IMR-90 (cell line): ENCODE measurements at regions not wholly inside any gene's neighbourhood (a gene's known extent, or its start where the extent isn't known, plus 50 kb on each side); places are given as distances from the start of the nearest gene placed in this dataset.

Source experiments
- ATAC-seq: fragments of 200-7000 bp; cut with Tn5 transposase; 2 replicates; pipeline ENCODE4 v1.9.1; 2020; ENCODE audit warnings: low read depth, mild to moderate bottlenecking, moderate library complexity
- BruUV-seq: library from RNA; stranded (reverse); fragments of 400-500 nt; replicated peaks from 2 replicates; lab custom pipeline; 2021; lab: Mats Ljungman, UMichigan
- CTCF ChIA-PET: fragments of 300-600 bp; formaldehyde crosslinking; extraction: SDS; loops from one replicate; lab custom pipeline; 2021; ENCODE audit warnings: antibody characterized with exemption; lab: Yijun Ruan, JAX
- POLR2A ChIA-PET: fragments of 300-600 bp; sonication (Branson Sonifier 250); formaldehyde crosslinking; loops from one replicate; lab custom pipeline; 2022; ENCODE audit warnings: antibody characterized with exemption; ENCODE audit not compliant: unreplicated experiment; lab: Charles Lee
- DNase-seq: peaks from one replicate; pipeline ENCODE4 v3.0.0; 2013
- H2AFZ ChIP-seq: replicated peaks from 2 replicates; pipeline ENCODE3; 2013; ENCODE audit warnings: low read length, mild to moderate bottlenecking; ENCODE audit not compliant: poor library complexity
- H2AK5ac ChIP-seq: 2 replicates; pipeline ENCODE4 v1.6.1; 2013; ENCODE audit warnings: low read depth, low read length, inconsistent platforms
- H2AK9ac ChIP-seq: replicated peaks from 2 replicates; pipeline ENCODE3; 2013; ENCODE audit warnings: mild to moderate bottlenecking, low read depth, low read length, moderate library complexity; ENCODE audit not compliant: poor library complexity
- H2BK120ac ChIP-seq: 2 replicates; pipeline ENCODE4 v1.6.1; 2013; ENCODE audit warnings: low read depth, low read length, inconsistent platforms
- H2BK15ac ChIP-seq: 3 replicates; pipeline ENCODE4 v1.6.1; 2013; ENCODE audit warnings: low read depth, low read length, inconsistent platforms
- H2BK20ac ChIP-seq: 2 replicates; pipeline ENCODE4 v1.6.1; 2013; ENCODE audit warnings: low read depth, mild to moderate bottlenecking, inconsistent platforms, low read length, moderate library complexity
- H2BK5ac ChIP-seq: 2 replicates; pipeline ENCODE4 v1.6.1; 2013; ENCODE audit warnings: mild to moderate bottlenecking, low read depth, low read length, inconsistent platforms; ENCODE audit not compliant: poor library complexity, severe bottlenecking
- H3K14ac ChIP-seq: replicated peaks from 2 replicates; pipeline ENCODE4 v1.6.1; 2013; ENCODE audit warnings: low read depth, low read length, inconsistent platforms
- H3K18ac ChIP-seq: 2 replicates; pipeline ENCODE4 v1.6.1; 2013; ENCODE audit warnings: low read depth, low read length, control low read depth
- H3K23ac ChIP-seq: 2 replicates; pipeline ENCODE4 v1.6.1; 2013; ENCODE audit warnings: low read depth, low read length, inconsistent platforms
- H3K27ac ChIP-seq: 2 replicates; pipeline ENCODE4 v1.5.1; 2013; ENCODE audit warnings: mild to moderate bottlenecking, control low read depth, low read length; ENCODE audit not compliant: insufficient read depth
- H3K27me3 ChIP-seq: 2 replicates; pipeline ENCODE4 v1.6.1; 2013; ENCODE audit warnings: low read length; ENCODE audit not compliant: control insufficient read depth, insufficient read depth
- H3K36me3 ChIP-seq: 2 replicates; pipeline ENCODE4 v1.6.1; 2013; ENCODE audit warnings: low read length, mixed read lengths; ENCODE audit not compliant: control insufficient read depth, insufficient read depth
- H3K4ac ChIP-seq: 2 replicates; pipeline ENCODE4 v1.6.1; 2013; ENCODE audit warnings: low read depth, low read length, inconsistent platforms
- H3K4me1 ChIP-seq: 2 replicates; pipeline ENCODE4 v1.6.1; 2013; ENCODE audit warnings: low read length, mixed read lengths; ENCODE audit not compliant: control insufficient read depth, insufficient read depth
- H3K4me2 ChIP-seq: 2 replicates; pipeline ENCODE4 v1.6.1; 2013; ENCODE audit warnings: low read depth, mild to moderate bottlenecking, control low read depth, low read length, moderate library complexity
- H3K4me3 ChIP-seq: 2 replicates; pipeline ENCODE4 v1.5.1; 2013; ENCODE audit warnings: low read depth, mild to moderate bottlenecking, control low read depth, low read length, moderate library complexity; ENCODE audit not compliant: insufficient read depth
- H3K56ac ChIP-seq: 2 replicates; pipeline ENCODE4 v1.6.1; 2013; ENCODE audit warnings: low read length, inconsistent platforms; ENCODE audit not compliant: insufficient read depth; ENCODE audit errors: extremely low read depth
- H3K79me1 ChIP-seq, 2 experiments: 2 replicates each; pipeline ENCODE4 v1.6.1; 2013; ENCODE audit warnings: low read length in 2 of 2, inconsistent platforms in 1 of 2, low read depth in 1 of 2
- H3K9ac ChIP-seq: 2 replicates; pipeline ENCODE4 v1.6.1; 2013; ENCODE audit warnings: low read depth, low read length, control low read depth
- H3K9me1 ChIP-seq: 2 replicates; pipeline ENCODE4 v1.6.1; 2013; ENCODE audit warnings: low read length, inconsistent platforms; ENCODE audit not compliant: insufficient read depth
- H3K9me3 ChIP-seq: 2 replicates; pipeline ENCODE4 v1.6.1; 2013; ENCODE audit warnings: low read length; ENCODE audit not compliant: control insufficient read depth, insufficient read depth
- H4K20me1 ChIP-seq: 2 replicates; pipeline ENCODE4 v1.6.1; 2013; ENCODE audit warnings: low read length, inconsistent platforms; ENCODE audit not compliant: insufficient read depth
- H4K5ac ChIP-seq: 2 replicates; pipeline ENCODE4 v1.6.1; 2013; ENCODE audit warnings: mild to moderate bottlenecking, low read depth, low read length, control low read depth
- H4K8ac ChIP-seq, 2 experiments: 2 replicates each; pipeline ENCODE4 v1.6.1; 2013; ENCODE audit warnings: low read depth in 2 of 2, low read length in 2 of 2, control low read depth in 1 of 2, inconsistent platforms in 1 of 2
- H4K91ac ChIP-seq: 2 replicates; pipeline ENCODE4 v1.6.1; 2013; ENCODE audit warnings: low read depth, low read length, inconsistent platforms; ENCODE audit not compliant: insufficient read depth
- BHLHE40 ChIP-seq: fragments of 150-350 bp; IDR thresholded peaks from 2 replicates; pipeline ENCODE4 v1.6.1; 2016; ENCODE audit warnings: mild to moderate bottlenecking, low read depth, low read length
- CEBPB ChIP-seq: IDR thresholded peaks from 2 replicates; pipeline ENCODE4 v1.6.1; 2012; ENCODE audit warnings: low read depth, low read length, improper control_type of control experiment
- CHD1 ChIP-seq: IDR thresholded peaks from 2 replicates; pipeline ENCODE4 v1.6.1; 2012; ENCODE audit warnings: low read depth, low read length, improper control_type of control experiment
- CTCF ChIP-seq: conservative IDR thresholded peaks from 2 replicates; pipeline ENCODE4 v1.5.1; 2012; ENCODE audit warnings: mild to moderate bottlenecking, low read depth, low read length, improper control_type of control experiment
- ELK1 ChIP-seq: fragments of 150-350 bp; IDR thresholded peaks from 2 replicates; pipeline ENCODE4 v1.6.1; 2016; ENCODE audit warnings: low read depth, mild to moderate bottlenecking, low read length, moderate library complexity, borderline replicate concordance
- FOS ChIP-seq: fragments of 150-350 bp; IDR thresholded peaks from 2 replicates; pipeline ENCODE4 v1.6.1; 2016; ENCODE audit warnings: low read depth, low read length
- MAFK ChIP-seq: IDR thresholded peaks from 2 replicates; pipeline ENCODE4 v1.6.1; 2012; ENCODE audit warnings: low read depth, low read length, improper control_type of control experiment
- MAZ ChIP-seq: IDR thresholded peaks from 2 replicates; pipeline ENCODE4 v1.6.1; 2012; ENCODE audit warnings: low read depth, mild to moderate bottlenecking, low read length, improper control_type of control experiment, moderate library complexity, borderline replicate concordance
- MXI1 ChIP-seq: IDR thresholded peaks from 2 replicates; pipeline ENCODE4 v1.6.1; 2012; ENCODE audit warnings: low read depth, mild to moderate bottlenecking, low read length, moderate library complexity, borderline replicate concordance
- NFE2L2 ChIP-seq: fragments of 150-350 bp; IDR thresholded peaks from 2 replicates; pipeline ENCODE4 v1.6.1; 2016; ENCODE audit warnings: low read depth, mild to moderate bottlenecking, low read length
- POLR2A ChIP-seq: IDR thresholded peaks from 2 replicates; pipeline ENCODE4 v1.6.1; 2012; ENCODE audit warnings: mild to moderate bottlenecking, low read depth, low read length
- RAD21 ChIP-seq: IDR thresholded peaks from 2 replicates; pipeline ENCODE4 v1.6.1; 2012; ENCODE audit warnings: low read length, improper control_type of control experiment
- RCOR1 ChIP-seq: IDR thresholded peaks from 2 replicates; pipeline ENCODE4 v1.6.1; 2012; ENCODE audit warnings: mild to moderate bottlenecking, low read length, improper control_type of control experiment; ENCODE audit not compliant: insufficient replicate concordance
- RFX5 ChIP-seq: IDR thresholded peaks from 2 replicates; pipeline ENCODE4 v1.8.0; 2012; ENCODE audit warnings: low read depth, mild to moderate bottlenecking, low read length, moderate library complexity
- SMC3 ChIP-seq: fragments of 150-350 bp; IDR thresholded peaks from 2 replicates; pipeline ENCODE4 v1.6.1; 2016; ENCODE audit warnings: low read depth, mild to moderate bottlenecking, antibody characterized with exemption, low read length, moderate library complexity
- USF2 ChIP-seq: fragments of 150-350 bp; IDR thresholded peaks from 2 replicates; pipeline ENCODE4 v1.6.1; 2017; ENCODE audit warnings: mild to moderate bottlenecking, antibody characterized with exemption, low read length, low read depth
- dilution Hi-C: fragments of 300-500 bp; cut with HindIII; formaldehyde crosslinking; loops from one replicate; pipeline ENCODE4 v1.14.3; 2018; ENCODE audit warnings: low sequenced_read_pairs; ENCODE audit not compliant: unreplicated experiment
- in situ Hi-C: fragments of 300-500 bp; cut with MboI; formaldehyde crosslinking; loops from 3 replicates; pipeline ENCODE4 v1.14.3; 2019; ENCODE audit warnings: low sequenced_read_pairs, inconsistent platforms, mixed read lengths
- intact Hi-C: fragments of 100-400 bp; cut with micrococcal nuclease; formaldehyde crosslinking; loops from 2 replicates; pipeline ENCODE4 v1.10.0; 2022

GRCh38 chr19:28556371-28556770 lies 656.6 kb downstream of the UQCRFS1 start:
- Histone ChIP-seq H4K5ac (no peak overlapping the region), H4K20me1 (no peaks in the 10 kb centered on the region), H3K14ac (no peak overlapping the region), H3K36me3 (no peaks in the 10 kb centered on the region), H2AK9ac (no peak overlapping the region), H3K9me1 (no peaks in the 10 kb centered on the region), H2AFZ (no peak overlapping the region), H3K56ac (no peak overlapping the region), H2BK15ac (no peak overlapping the region), H2BK20ac (no peak overlapping the region), H3K23ac (no peak overlapping the region), H3K4me2 (no peak overlapping the region), H3K9ac (no peak overlapping the region), H2AK5ac (no peak overlapping the region), H3K4me1 (no peaks in the 10 kb centered on the region), H3K79me1 (no peaks in the 10 kb centered on the region), H2BK5ac (no peak overlapping the region), H3K27ac (no peak overlapping the region), H3K27me3 (no peaks in the 10 kb centered on the region), H3K18ac (no peak overlapping the region), H3K4ac (no peak overlapping the region), H2BK120ac (no peak overlapping the region), H3K9me3 (peaks cover 27% of the 10 kb centered on the region; the same call in 1 of the 2 replicates), H4K91ac (no peak overlapping the region), H4K8ac (no peak overlapping the region), H3K4me3 (no peak overlapping the region)
- TF ChIP-seq CTCF (no peak), POLR2A (no peak), CHD1 (no peak), ELK1 (no peak), RCOR1 (no peak), CEBPB (no peak), NFE2L2 (no peak), RAD21 (no peak), USF2 (no peak), MAFK (no peak), MAZ (no peak), MXI1 (no peak), BHLHE40 (no peak), RFX5 (no peak), SMC3 (no peak), FOS (no peak)
- intact Hi-C loops, result no loop called here
- in situ Hi-C loops, result no loop called here
- ChIA-PET CTCF (no interaction called here), POLR2A (no interaction called here)
- no TSS peak for BruUV-seq
- DNase-seq (no peak), ATAC-seq (no peak)
- dilution Hi-C loops, result no loop called here
